ENCODE measurements at regions not wholly inside any gene's neighbourhood (a gene's known extent, or its start where the extent isn't known, plus 50 kb on each side); places are given as distances from the start of the nearest gene placed in this dataset.

- Histone ChIP-seq H3K36me3 (no peaks in the 10 kb centered on the region), H3K4me3 (no peak overlapping the region), H3K9me3 (no peaks in the 10 kb centered on the region), H3K27ac (no peak overlapping the region), H3K4me1 (peaks cover 0 to 12% (median 3%) of the 10 kb centered on the region in 4 donors), H3K27me3 (no peaks in the 10 kb centered on the region)
- no peak for DNase-seq
- 33 to 53% (median 47%) methylated on average over 2 of the region's 2 CpGs for WGBS, 5 donors
- intact Hi-C loops (cut with DNase I; ENCODE audit: low total_unique reads), result no loop called here
- TF ChIP-seq POLR2A (IDR thresholded peaks at IDR 0.05) (no peak), POLR2AphosphoS5 (IDR thresholded peaks at IDR 0.05) (no peak), EP300 (IDR thresholded peaks at IDR 0.05) (no peak), CTCF (IDR thresholded peaks at IDR 0.05) (no peak)
These were observed 369.5 kb downstream of the SEC16B start for GRCh38 chr1:177600321-177600720.

GRCh38 chr1:177597393-177597792, 372.5 kb downstream of the SEC16B start:
- intact Hi-C loops (cut with DNase I; ENCODE audit: low total_unique reads), result no loop called here
- no peaks in the 10 kb centered on the region for H3K9me3 ChIP-seq
- no peak for DNase-seq
- TF ChIP-seq POLR2A (IDR thresholded peaks at IDR 0.05), result no peak
- H3K4me1 ChIP-seq, result peaks cover 0 to 12% (median 3%) of the 10 kb centered on the region in 4 donors
- H3K4me3 ChIP-seq, result no peak overlapping the region
- no peaks in the 10 kb centered on the region for H3K36me3 ChIP-seq
- no peak overlapping the region for H3K27ac ChIP-seq
- H3K27me3 ChIP-seq, result no peaks in the 10 kb centered on the region

GRCh38 chr1:177596485-177596884, 373.4 kb downstream of the SEC16B start:
- H3K27me3 ChIP-seq, result no peaks in the 10 kb centered on the region
- H3K9me3 ChIP-seq, result no peaks in the 10 kb centered on the region
- peaks cover 0 to 12% (median 3%) of the 10 kb centered on the region in 4 donors for H3K4me1 ChIP-seq
- WGBS, 5 donors, result 57 to 76% (median 67%) methylated on average over 2 of the region's 2 CpGs
- no peak for DNase-seq
- no peak overlapping the region for H3K27ac ChIP-seq
- no peak overlapping the region for H3K4me3 ChIP-seq
- TF ChIP-seq POLR2AphosphoS5 (IDR thresholded peaks at IDR 0.05) (no peak), CTCF (IDR thresholded peaks at IDR 0.05) (no peak), EP300 (IDR thresholded peaks at IDR 0.05) (no peak), POLR2A (IDR thresholded peaks at IDR 0.05) (no peak)
- H3K36me3 ChIP-seq, result no peaks in the 10 kb centered on the region
- intact Hi-C loops (cut with DNase I; ENCODE audit: low total_unique reads), result no loop called here

GRCh38 chr1:177593105-177593504, 376.8 kb downstream of the SEC16B start:
- DNase-seq, result no peak
- 73 to 77% (median 75%) methylated on average over 3 of the region's 3 CpGs for WGBS, 5 donors
- intact Hi-C loops (cut with DNase I; ENCODE audit: low total_unique reads), result no loop called here
- no peaks in the 10 kb centered on the region for H3K9me3 ChIP-seq
- TF ChIP-seq POLR2A (IDR thresholded peaks at IDR 0.05) (no peak), EP300 (IDR thresholded peaks at IDR 0.05) (no peak), POLR2AphosphoS5 (IDR thresholded peaks at IDR 0.05) (no peak)
- no peaks in the 10 kb centered on the region for H3K27me3 ChIP-seq
- H3K36me3 ChIP-seq, result no peaks in the 10 kb centered on the region
- no peak overlapping the region for H3K27ac ChIP-seq
- H3K4me1 ChIP-seq, result peaks cover 0 to 4% (median 0%) of the 10 kb centered on the region in 4 donors
- no peak overlapping the region for H3K4me3 ChIP-seq

GRCh38 chr1:177592624-177593023, 377.2 kb downstream of the SEC16B start:
- Histone ChIP-seq H3K4me3 (no peak overlapping the region), H3K27me3 (no peaks in the 10 kb centered on the region), H3K36me3 (no peaks in the 10 kb centered on the region), H3K4me1 (peaks cover 0 to 4% (median 0%) of the 10 kb centered on the region in 4 donors), H3K9me3 (no peaks in the 10 kb centered on the region), H3K27ac (no peak overlapping the region)
- intact Hi-C loops (cut with DNase I; ENCODE audit: low total_unique reads), result no loop called here
- DNase-seq, result no peak
- TF ChIP-seq CTCF (IDR thresholded peaks at IDR 0.05) (no peak), POLR2AphosphoS5 (IDR thresholded peaks at IDR 0.05) (no peak), EP300 (IDR thresholded peaks at IDR 0.05) (no peak), POLR2A (IDR thresholded peaks at IDR 0.05) (no peak)
- WGBS, 5 donors, result 56 to 85% (median 66%) methylated on average over 4 of the region's 4 CpGs
